NOMO-1 treated with DMSO at 0.1 percent for 48 hours (cell line): ENCODE measurements at regions not wholly inside any gene's neighbourhood (a gene's known extent, or its start where the extent isn't known, plus 50 kb on each side); places are given as distances from the start of the nearest gene placed in this dataset.
A peak's percentile ranks its signal among the peaks of the same experiment; 100 is the strongest.

ENCODE experiments used
- DNase-seq: peaks from one replicate; lab custom pipeline; 2025; ENCODE audit not compliant: unreplicated experiment; lab: John Stamatoyannopoulos, UW

DNA sequence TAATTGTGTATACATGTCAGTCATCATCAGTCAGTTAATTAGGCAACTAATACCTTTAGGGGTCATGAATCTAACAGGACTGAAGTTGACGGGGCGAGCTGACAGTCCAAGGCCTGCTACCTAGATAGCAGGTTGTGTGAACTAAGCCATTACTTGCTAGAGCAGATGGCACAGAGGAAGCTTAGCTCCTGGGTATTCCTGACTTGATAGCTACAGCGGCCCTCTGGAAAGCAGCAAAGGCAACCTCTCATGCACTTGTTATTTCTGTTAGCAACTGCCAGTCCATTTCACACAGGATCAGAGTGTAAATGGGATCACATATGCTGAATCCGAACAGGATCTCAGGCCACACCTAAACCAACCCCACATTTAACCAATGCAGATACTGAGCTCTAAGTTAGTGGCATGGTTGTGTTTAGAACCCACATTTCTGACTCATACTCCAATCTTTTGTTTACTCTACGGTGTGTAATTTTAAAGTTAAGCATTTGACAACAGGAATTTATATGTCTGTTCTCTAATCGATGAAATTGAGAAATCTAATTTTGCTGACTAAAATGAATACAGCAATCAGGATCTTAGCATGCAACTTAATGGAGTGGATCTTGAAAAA lies 521.3 kb upstream of the ZNF608 start:
- DNase-seq = no peak

GRCh38 chr5:125269926-125270325 lies 523.5 kb upstream of the ZNF608 start:
- DNase-seq = no peak

- DNase-seq = peak; percentile 88
These were observed 525.9 kb upstream of the ZNF608 start for GRCh38 chr5:125272357-125272756.

GRCh38 chr5:125274211-125274610 lies 527.8 kb upstream of the ZNF608 start:
- no peak for DNase-seq

DNA sequence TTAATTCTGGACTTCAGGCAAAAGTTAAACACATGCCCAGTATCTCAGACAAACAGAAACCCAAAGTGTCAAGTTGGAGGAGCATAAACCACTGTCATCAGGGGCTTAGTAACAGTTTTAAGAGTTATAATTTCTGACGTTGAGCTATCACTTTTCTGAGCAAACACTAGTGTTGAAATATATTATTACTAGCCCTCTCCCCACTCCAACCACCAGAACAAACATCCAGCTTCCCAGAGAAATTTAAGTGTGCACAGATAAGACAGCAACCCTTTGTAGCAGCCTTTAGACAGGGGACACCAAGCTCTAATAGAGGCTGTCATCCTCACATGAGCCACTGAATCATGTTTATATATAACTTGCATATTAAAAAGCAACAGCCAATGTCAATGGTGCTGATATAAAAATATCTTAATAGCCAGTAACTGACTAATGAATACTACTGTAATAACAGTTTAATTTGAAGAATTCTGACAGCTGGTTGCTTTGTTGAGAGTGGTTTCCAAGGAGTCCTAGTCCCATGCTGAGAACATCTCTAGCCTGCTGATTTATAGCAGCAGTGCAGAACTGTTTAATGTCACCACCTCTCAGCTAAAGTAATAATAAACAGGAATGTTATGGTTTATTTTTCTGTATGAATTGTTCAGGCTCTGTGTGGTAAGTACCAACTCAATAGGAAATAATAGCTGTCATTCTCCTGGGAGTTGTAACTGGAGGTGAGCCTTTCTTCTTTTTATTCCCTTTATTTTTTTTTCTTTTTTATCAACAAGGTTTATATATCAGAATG lies 528.7 kb upstream of the ZNF608 start:
- no peak for DNase-seq

GRCh38 chr5:125275725-125276090 lies 529.3 kb upstream of the ZNF608 start:
- DNase-seq = no peak

DNA sequence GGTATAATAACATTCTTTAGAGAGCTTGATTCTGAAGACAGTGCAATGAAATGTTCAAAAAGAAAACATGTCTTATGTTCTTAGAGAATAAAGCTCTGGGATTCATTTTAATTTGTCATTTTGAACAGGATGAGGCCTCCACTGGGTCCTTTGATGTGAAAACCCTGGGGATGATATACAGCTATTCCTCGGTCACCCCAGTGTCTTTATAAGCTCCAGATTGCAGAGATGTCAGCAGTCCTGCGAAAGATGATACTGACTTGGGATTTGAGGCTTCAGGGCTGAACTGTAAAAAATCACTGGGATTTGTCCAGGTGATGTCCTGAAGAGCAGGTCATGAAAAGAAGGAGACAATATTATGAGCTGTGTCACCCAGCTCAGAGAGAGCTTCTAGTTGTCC lies 529.7 kb upstream of the ZNF608 start:
- DNase-seq = no peak

GRCh38 chr5:125277494-125278154 lies 531.2 kb upstream of the ZNF608 start:
- DNase-seq = no peak

DNA sequence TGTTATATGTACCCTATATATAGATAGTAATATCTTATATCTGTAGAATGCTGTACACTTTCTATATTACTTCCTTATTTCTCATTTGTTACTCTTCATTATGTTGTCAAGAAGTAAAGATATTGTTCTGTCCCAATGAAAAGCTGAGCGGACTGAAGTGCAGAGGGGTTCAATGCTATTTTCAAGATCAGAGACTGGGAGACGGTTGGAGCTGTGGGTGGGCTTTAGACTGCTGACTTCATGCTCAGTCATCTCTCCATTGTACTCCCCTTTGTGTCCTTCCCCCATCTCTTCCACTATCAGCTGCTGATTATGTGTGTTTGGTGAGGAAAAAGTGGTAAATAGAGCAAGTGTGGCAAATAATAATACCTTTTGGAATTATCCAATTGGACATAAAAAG lies 532.3 kb upstream of the ZNF608 start:
- no peak for DNase-seq

GRCh38 chr5:125281667-125282066 lies 535.2 kb upstream of the ZNF608 start:
- DNase-seq = no peak

- no peak for DNase-seq
These were observed 536.9 kb upstream of the ZNF608 start for GRCh38 chr5:125283372-125283771.

GRCh38 chr5:125286271-125286670 lies 539.8 kb upstream of the ZNF608 start:
- no peak for DNase-seq

DNA sequence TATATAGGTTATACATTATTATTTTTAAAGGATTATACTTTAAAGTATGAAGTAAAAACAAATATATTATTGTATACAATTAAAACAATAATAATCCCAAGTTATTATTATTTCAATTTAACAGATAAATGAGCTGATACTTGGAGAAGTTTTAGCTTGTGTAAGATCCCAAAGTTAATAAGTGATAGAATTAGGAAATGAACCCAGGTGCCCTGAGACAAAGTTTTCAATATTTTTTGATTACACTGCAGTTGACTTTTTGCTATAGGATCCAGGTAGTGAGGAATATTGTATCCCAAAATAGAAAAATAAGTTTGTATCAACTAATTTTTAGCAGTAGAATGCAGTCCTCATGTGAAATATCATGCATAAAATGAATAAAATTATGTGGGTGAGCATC lies 543.2 kb upstream of the ZNF608 start:
- DNase-seq = no peak

- no peak for DNase-seq
These were observed 544.5 kb upstream of the ZNF608 start for GRCh38 chr5:125290935-125291334.

- no peak for DNase-seq
These were observed 545.0 kb upstream of the ZNF608 start for GRCh38 chr5:125291447-125291846.

- DNase-seq = no peak
These were observed 546.8 kb upstream of the ZNF608 start for GRCh38 chr5:125293223-125293622.

- no peak for DNase-seq
These were observed 547.3 kb upstream of the ZNF608 start for GRCh38 chr5:125293726-125294125.

DNA sequence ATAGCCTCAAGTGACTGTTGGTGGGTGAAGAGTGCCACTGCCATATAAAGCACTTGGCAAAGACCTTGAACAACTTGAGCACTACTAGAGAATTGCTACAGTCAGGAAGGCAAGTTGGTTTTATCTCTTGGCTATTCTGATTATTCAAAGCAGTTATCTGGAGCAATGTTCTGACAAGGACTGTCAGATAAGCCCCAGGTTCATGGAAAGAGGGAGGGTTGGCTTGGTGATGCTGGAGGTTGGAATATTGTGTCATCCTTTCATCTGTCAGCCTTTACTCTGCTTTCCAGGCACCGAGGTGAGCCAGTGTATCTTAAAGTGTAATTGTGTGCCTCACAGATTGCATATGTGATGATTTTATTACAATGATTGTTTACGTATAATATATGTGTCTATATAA lies 548.4 kb upstream of the ZNF608 start:
- no peak for DNase-seq

DNA sequence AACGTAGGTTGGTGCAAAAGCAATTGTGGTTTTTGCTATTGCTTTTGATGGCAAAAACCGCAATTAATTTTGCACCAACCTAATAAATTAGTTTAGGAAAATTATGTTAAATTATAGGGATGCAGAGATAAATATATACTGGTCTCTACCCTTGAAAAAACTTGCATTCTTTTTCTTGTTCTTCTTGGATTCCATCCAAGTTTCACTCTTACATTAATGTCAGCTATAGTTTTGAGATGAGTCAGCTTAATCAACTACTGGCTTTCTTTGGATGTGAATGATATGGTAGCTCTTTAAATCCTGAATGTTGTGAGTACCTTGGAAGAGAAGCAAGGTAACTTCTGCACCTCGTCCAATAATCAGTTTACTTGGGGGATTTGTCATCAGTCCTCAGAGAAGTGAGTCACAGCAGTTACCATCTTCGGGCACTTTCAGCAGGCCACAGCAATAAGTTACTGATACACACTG lies 549.0 kb upstream of the ZNF608 start:
- DNase-seq = peak; percentile 7

GRCh38 chr5:125298258-125298657 lies 551.8 kb upstream of the ZNF608 start:
- no peak for DNase-seq

DNA sequence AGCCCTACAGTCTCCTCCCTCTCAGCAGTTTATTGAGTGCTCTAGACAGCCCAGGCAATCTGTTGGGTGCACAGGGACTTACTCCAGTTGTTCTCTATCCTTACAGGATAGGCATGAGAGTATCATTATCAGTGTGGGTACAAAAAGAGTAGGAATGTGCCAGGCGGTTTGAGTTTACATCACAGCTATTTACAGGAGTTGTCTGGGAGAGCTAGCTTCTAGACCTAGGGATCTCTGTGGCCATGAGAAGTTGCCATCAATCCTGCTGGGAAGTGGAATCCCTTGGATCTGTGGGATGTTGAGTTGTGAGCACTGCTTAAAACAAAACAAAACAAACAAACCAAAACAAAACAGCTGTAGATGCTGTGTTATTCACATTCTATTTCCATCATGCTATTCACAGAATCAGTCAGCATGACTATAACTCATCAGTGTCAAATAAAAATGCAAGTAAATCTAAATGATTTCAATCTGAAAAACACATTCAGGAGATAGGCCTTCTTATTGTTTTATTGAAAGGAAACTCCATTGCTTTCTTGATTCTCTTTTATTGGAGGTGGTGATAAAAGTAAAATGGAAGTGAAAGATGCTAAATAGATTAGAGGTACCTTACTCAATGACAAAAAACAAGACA lies 552.4 kb upstream of the ZNF608 start:
- DNase-seq = no peak

DNA sequence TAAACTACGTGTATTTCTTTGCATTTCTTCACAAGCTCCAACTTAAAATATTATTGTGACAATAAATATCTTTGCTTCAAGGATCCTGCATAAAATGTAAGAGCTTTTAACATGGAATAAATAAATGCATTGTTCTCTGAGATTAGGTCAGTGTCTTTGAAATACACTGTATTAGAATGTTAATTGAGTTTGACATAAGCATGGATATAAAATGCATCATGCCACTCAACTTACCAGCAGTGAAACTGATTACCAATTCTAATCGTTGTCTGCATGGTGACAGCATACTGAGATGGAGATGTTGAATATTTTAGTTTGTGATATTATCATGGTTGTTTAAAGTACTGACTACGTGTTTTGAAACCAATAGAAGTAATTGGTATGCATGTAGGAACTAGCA lies 555.3 kb upstream of the ZNF608 start:
- no peak for DNase-seq
